ENCODE measurements at regions not wholly inside any gene's neighbourhood (a gene's known extent, or its start where the extent isn't known, plus 50 kb on each side); places are given as distances from the start of the nearest gene placed in this dataset.

- ATAC-seq (no peak), DNase-seq (no peak)
- Mint-ChIP-seq H3K4me1 (ENCODE audit: low read depth) (no peaks in the 10 kb centered on the region), H3K27me3 (no peaks in the 10 kb centered on the region), H3K36me3 (ENCODE audit: low read depth) (no peaks in the 10 kb centered on the region), H3K4me3 (no peak overlapping the region), H3K27ac (no peak overlapping the region), H3K9me3 (no peaks in the 10 kb centered on the region)
- POLR2A ChIA-PET, result no interaction called here
- intact Hi-C loops (cut with micrococcal nuclease), result no loop called here
- CTCF ChIA-PET, result no interaction called here
- TF ChIP-seq CTCF (IDR thresholded peaks at IDR 0.05), result no peak
These were observed 689.6 kb downstream of the MECOM start for GRCh38 chr3:168973897-168974296.

DNA sequence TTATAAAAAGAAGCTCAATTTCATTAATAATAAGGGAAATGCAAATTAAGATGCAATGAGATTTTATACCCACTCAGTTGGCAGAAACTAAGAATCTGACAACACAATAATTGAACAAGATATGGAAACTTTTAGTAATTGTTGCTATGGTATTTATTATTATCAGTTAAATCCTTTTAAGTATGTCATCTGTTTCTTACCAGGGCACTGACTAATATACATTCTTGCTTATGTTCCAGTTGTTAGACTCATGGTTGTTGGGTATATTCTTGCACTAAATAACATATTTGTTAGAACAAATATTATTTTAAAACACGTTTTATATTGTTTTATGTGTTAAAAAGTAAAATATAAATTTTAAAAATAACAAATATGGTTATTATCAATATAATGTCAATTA is 690.3 kb downstream of the MECOM start:
- Mint-ChIP-seq H3K4me3 (no peak overlapping the region), H3K27me3 (no peaks in the 10 kb centered on the region), H3K36me3 (ENCODE audit: low read depth) (no peaks in the 10 kb centered on the region), H3K9me3 (no peaks in the 10 kb centered on the region), H3K27ac (no peak overlapping the region), H3K4me1 (ENCODE audit: low read depth) (no peaks in the 10 kb centered on the region)
- CTCF ChIA-PET, result no interaction called here
- POLR2A ChIA-PET, result no interaction called here
- intact Hi-C loops (cut with micrococcal nuclease), result no loop called here
- TF ChIP-seq CTCF (IDR thresholded peaks at IDR 0.05), result no peak
- no peak for ATAC-seq
- no peak for DNase-seq

- ChIA-PET POLR2A (no interaction called here), CTCF (no interaction called here)
- Mint-ChIP-seq H3K4me1 (ENCODE audit: low read depth) (no peaks in the 10 kb centered on the region), H3K27me3 (no peaks in the 10 kb centered on the region), H3K9me3 (no peaks in the 10 kb centered on the region), H3K36me3 (ENCODE audit: low read depth) (no peaks in the 10 kb centered on the region), H3K4me3 (no peak overlapping the region), H3K27ac (no peak overlapping the region)
- intact Hi-C loops (cut with micrococcal nuclease), result no loop called here
- no peak for DNase-seq
- no peak for TF ChIP-seq CTCF (IDR thresholded peaks at IDR 0.05)
- ATAC-seq, result no peak
These were observed 694.9 kb downstream of the MECOM start for GRCh38 chr3:168968609-168969008.

DNA sequence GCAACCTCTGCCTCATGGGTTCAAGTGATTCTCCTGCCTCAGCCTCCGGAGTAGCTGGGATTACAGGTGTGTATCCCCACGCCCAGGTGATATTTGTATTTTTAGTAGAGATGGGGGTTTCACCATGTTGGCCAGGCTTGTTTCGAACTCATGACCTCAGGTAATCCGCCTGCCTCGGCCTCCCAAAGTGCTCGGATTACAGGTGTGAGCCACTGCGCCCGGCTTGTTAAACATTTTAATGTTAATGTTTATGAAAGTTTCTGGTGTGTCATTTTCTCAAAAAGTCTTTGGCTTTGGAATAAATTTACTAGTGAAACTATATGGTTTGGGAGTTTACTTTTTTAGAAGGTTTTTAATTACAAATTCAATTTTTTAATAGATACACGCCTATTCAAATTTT is 698.8 kb downstream of the MECOM start:
- TF ChIP-seq CTCF (IDR thresholded peaks at IDR 0.05), result no peak
- ChIA-PET CTCF (no interaction called here), POLR2A (no interaction called here)
- Mint-ChIP-seq H3K27me3 (no peaks in the 10 kb centered on the region), H3K4me1 (ENCODE audit: low read depth) (no peaks in the 10 kb centered on the region), H3K9me3 (peaks cover 2% of the 10 kb centered on the region), H3K36me3 (ENCODE audit: low read depth) (no peaks in the 10 kb centered on the region), H3K27ac (no peak overlapping the region), H3K4me3 (no peak overlapping the region)
- ATAC-seq, result no peak
- no peak for DNase-seq
- intact Hi-C loops (cut with micrococcal nuclease), result no loop called here

GRCh38 chr3:168961271-168961670 is 702.2 kb downstream of the MECOM start:
- Mint-ChIP-seq H3K27me3 (no peaks in the 10 kb centered on the region), H3K9me3 (peaks cover 2% of the 10 kb centered on the region), H3K36me3 (ENCODE audit: low read depth) (no peaks in the 10 kb centered on the region), H3K4me3 (no peak overlapping the region), H3K4me1 (ENCODE audit: low read depth) (no peaks in the 10 kb centered on the region), H3K27ac (no peak overlapping the region)
- ATAC-seq (no peak), DNase-seq (no peak)
- intact Hi-C loops (cut with micrococcal nuclease), result no loop called here
- CTCF ChIA-PET, result no interaction called here
- no peak for TF ChIP-seq CTCF (IDR thresholded peaks at IDR 0.05)
- POLR2A ChIA-PET, result no interaction called here

Measured in activated CD8-positive, alpha-beta T cell treated with anti-CD3 and anti-CD28 coated beads for 36 hours (primary cell).